ENCODE measurements at regions not wholly inside any gene's neighbourhood (a gene's known extent, or its start where the extent isn't known, plus 50 kb on each side); places are given as distances from the start of the nearest gene placed in this dataset.

GRCh38 chr12:93042283-93042682 is 113.2 kb upstream of the EEA1 start:
- no peaks in the 10 kb centered on the region for H3K36me3 ChIP-seq
- no peak overlapping the region for H3K4me3 ChIP-seq
- TF ChIP-seq CTCF (IDR thresholded peaks at IDR 0.05): no peak
- no peaks in the 10 kb centered on the region for H3K9me3 ChIP-seq
- no peak for ATAC-seq
- H3K27me3 ChIP-seq: no peaks in the 10 kb centered on the region
- no peak overlapping the region for H3K27ac ChIP-seq
- intact Hi-C loops (cut with DNase I): no loop called here
- DNase-seq: no peak
- H3K4me1 ChIP-seq: no peaks in the 10 kb centered on the region

- Histone ChIP-seq H3K4me3 (no peak overlapping the region), H3K9me3 (no peaks in the 10 kb centered on the region), H3K4me1 (no peaks in the 10 kb centered on the region), H3K27me3 (no peaks in the 10 kb centered on the region), H3K27ac (no peak overlapping the region), H3K36me3 (no peaks in the 10 kb centered on the region)
- TF ChIP-seq CTCF (IDR thresholded peaks at IDR 0.05): no peak
- intact Hi-C loops (cut with DNase I): no loop called here
- DNase-seq: no peak
- no peak for ATAC-seq
These were observed 113.6 kb upstream of the EEA1 start for GRCh38 chr12:93042684-93043083.

- Histone ChIP-seq H3K27me3 (no peaks in the 10 kb centered on the region), H3K4me1 (no peaks in the 10 kb centered on the region), H3K36me3 (no peaks in the 10 kb centered on the region), H3K4me3 (no peak overlapping the region), H3K27ac (no peak overlapping the region), H3K9me3 (no peaks in the 10 kb centered on the region)
- no peak for ATAC-seq
- no peak for DNase-seq
- intact Hi-C loops (cut with DNase I): no loop called here
- TF ChIP-seq CTCF (IDR thresholded peaks at IDR 0.05): no peak
These were observed 114.2 kb upstream of the EEA1 start for GRCh38 chr12:93043192-93043876.

GRCh38 chr12:93043877-93044209 is 114.7 kb upstream of the EEA1 start:
- intact Hi-C loops (cut with DNase I): no loop called here
- ATAC-seq: no peak
- no peaks in the 10 kb centered on the region for H3K36me3 ChIP-seq
- no peaks in the 10 kb centered on the region for H3K27me3 ChIP-seq
- H3K9me3 ChIP-seq: no peaks in the 10 kb centered on the region
- H3K4me1 ChIP-seq: no peaks in the 10 kb centered on the region
- no peak for TF ChIP-seq CTCF (IDR thresholded peaks at IDR 0.05)
- H3K4me3 ChIP-seq: no peak overlapping the region
- no peak overlapping the region for H3K27ac ChIP-seq
- no peak for DNase-seq

GRCh38 chr12:93047118-93047517 is 118.0 kb upstream of the EEA1 start:
- Histone ChIP-seq H3K27ac (no peak overlapping the region), H3K4me1 (no peaks in the 10 kb centered on the region), H3K27me3 (no peaks in the 10 kb centered on the region), H3K4me3 (no peak overlapping the region), H3K36me3 (no peaks in the 10 kb centered on the region), H3K9me3 (no peaks in the 10 kb centered on the region)
- intact Hi-C loops (cut with DNase I): no loop called here
- no peak for TF ChIP-seq CTCF (IDR thresholded peaks at IDR 0.05)
- ATAC-seq (no peak), DNase-seq (no peak)

GRCh38 chr12:93048656-93049055 is 119.6 kb upstream of the EEA1 start:
- Histone ChIP-seq H3K4me3 (no peak overlapping the region), H3K27ac (no peak overlapping the region), H3K9me3 (no peaks in the 10 kb centered on the region), H3K27me3 (no peaks in the 10 kb centered on the region), H3K4me1 (no peaks in the 10 kb centered on the region), H3K36me3 (no peaks in the 10 kb centered on the region)
- no peak for TF ChIP-seq CTCF (IDR thresholded peaks at IDR 0.05)
- DNase-seq: no peak
- ATAC-seq: no peak
- intact Hi-C loops (cut with DNase I): no loop called here

Data from upper lobe of right lung (tissue), 1 donor.